IPS-20b (cell line): ENCODE measurements at regions not wholly inside any gene's neighbourhood (a gene's known extent, or its start where the extent isn't known, plus 50 kb on each side); places are given as distances from the start of the nearest gene placed in this dataset.

Experiments used
- H3K27ac ChIP-seq: one replicate; pipeline ENCODE4 v1.5.1; 2013; ENCODE audit warnings: low read length
- H3K27me3 ChIP-seq: 2 replicates; pipeline ENCODE4 v1.6.1; 2013; ENCODE audit warnings: mild to moderate bottlenecking, low read length, inconsistent platforms; ENCODE audit not compliant: insufficient read depth
- H3K36me3 ChIP-seq: 2 replicates; pipeline ENCODE4 v1.6.1; 2013; ENCODE audit warnings: low read depth, mild to moderate bottlenecking, inconsistent platforms, low read length, moderate library complexity; ENCODE audit not compliant: insufficient read depth
- H3K4me1 ChIP-seq: 2 replicates; pipeline ENCODE4 v1.6.1; 2013; ENCODE audit warnings: mild to moderate bottlenecking, control low read depth, inconsistent platforms, low read length, moderate library complexity; ENCODE audit not compliant: insufficient read depth
- H3K4me3 ChIP-seq: 2 replicates; pipeline ENCODE4 v1.5.1; 2013; ENCODE audit warnings: mild to moderate bottlenecking, low read length, inconsistent platforms
- H3K9ac ChIP-seq: 2 replicates; pipeline ENCODE4 v1.6.1; 2013; ENCODE audit warnings: low read depth, mild to moderate bottlenecking, inconsistent platforms, low read length, moderate library complexity
- H3K9me3 ChIP-seq: 2 replicates; pipeline ENCODE4 v1.6.1; 2013; ENCODE audit warnings: mild to moderate bottlenecking, low read depth, low read length, inconsistent platforms; ENCODE audit not compliant: insufficient read depth

DNA sequence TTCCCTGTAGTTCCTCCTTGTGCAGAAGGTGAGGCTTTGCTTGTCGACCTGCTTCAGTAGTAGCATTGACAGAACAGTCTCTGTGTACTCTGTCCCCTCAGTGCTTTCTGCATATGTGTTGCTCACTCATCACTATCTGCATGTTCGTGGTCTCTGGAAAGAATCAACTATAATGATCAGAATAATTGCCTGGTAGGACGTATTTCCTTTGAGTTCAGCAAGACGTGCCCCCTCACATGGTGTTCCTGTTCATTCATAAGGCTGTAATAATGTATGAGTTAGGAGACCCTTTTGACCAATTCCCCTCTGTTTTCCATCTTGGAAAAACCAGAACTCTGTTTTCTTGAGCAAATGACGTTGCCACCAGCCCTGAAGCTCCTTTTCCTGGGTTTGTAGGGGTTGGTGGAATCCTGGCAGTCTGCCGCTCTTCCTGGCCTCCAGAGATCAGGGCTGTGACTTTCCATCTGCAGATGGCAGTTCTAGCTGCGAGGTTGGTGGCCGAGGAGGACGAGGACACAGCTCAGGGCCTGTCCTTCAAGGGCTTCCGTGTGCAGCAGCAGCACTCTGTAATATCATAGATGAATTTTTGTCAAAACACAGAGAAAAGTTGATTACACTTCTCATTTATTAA, 61.9 kb downstream of the EXOSC2 start:
- no peak overlapping the region for H3K4me3 ChIP-seq
- H3K27me3 ChIP-seq, result no peaks in the 10 kb centered on the region
- no peaks in the 10 kb centered on the region for H3K36me3 ChIP-seq
- H3K9ac ChIP-seq, result no peak overlapping the region
- no peaks in the 10 kb centered on the region for H3K9me3 ChIP-seq
- H3K27ac ChIP-seq, result no peak overlapping the region
- peaks cover 19% of the 10 kb centered on the region for H3K4me1 ChIP-seq

DNA sequence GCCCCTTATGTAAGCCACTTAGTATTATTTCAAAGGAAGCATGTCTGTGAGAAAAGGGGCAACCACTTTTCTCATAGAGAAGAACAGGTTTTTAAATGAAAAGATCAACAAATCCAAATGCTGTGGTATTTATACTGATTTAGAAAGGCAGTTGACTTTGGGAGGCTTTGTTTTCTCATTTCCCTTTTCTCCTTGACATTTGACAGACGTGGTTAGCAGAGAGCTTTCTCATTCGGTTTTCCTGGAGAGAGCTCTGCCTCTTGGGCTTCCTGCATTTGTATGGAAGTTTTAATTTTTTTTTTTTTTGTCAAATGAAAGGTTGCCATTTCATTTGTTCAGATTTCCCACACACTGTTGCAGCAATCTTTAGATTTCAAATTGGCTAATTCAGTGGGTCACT, 62.5 kb downstream of the EXOSC2 start:
- no peaks in the 10 kb centered on the region for H3K36me3 ChIP-seq
- no peaks in the 10 kb centered on the region for H3K9me3 ChIP-seq
- no peak overlapping the region for H3K4me3 ChIP-seq
- H3K4me1 ChIP-seq, result peaks cover 19% of the 10 kb centered on the region
- H3K9ac ChIP-seq, result no peak overlapping the region
- H3K27me3 ChIP-seq, result no peaks in the 10 kb centered on the region
- H3K27ac ChIP-seq, result no peak overlapping the region

DNA sequence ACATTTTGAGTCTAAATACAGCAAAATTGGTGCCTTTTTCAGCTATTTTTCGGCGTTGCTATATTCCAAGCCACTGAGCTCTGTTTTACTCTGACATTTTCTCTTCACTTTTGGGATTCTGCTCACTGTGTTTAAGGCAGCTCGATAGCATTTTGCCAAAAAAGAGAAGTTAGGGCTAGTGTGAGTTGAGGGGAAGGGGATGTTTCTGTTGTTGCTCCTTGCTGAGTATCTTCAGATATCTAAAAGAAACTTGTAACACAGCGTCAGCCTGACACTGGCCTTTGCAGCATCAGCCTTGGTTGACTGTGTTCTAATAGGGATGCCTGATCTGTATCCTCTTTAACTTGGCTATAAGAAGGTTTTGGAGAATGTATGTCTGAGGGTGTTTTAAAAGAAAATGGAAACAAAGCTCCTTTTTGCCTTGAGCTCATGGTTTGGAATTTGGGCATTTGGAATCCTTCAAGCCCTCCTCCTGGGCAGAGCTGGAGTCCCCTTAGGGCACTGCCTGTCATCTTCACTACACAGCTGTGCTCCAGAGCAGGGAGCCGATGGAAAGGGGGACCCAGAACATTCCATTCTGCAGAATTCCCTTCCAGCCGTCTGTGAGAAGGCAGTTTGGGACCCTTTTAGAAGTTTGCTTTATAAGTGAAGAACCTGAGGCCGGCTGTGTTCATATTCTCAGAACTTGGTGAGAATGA, 63.0 kb downstream of the EXOSC2 start:
- H3K4me1 ChIP-seq, result peaks cover 19% of the 10 kb centered on the region
- H3K27me3 ChIP-seq, result no peaks in the 10 kb centered on the region
- H3K9ac ChIP-seq, result no peak overlapping the region
- H3K4me3 ChIP-seq, result no peak overlapping the region
- no peaks in the 10 kb centered on the region for H3K36me3 ChIP-seq
- H3K27ac ChIP-seq, result no peak overlapping the region
- H3K9me3 ChIP-seq, result no peaks in the 10 kb centered on the region

DNA sequence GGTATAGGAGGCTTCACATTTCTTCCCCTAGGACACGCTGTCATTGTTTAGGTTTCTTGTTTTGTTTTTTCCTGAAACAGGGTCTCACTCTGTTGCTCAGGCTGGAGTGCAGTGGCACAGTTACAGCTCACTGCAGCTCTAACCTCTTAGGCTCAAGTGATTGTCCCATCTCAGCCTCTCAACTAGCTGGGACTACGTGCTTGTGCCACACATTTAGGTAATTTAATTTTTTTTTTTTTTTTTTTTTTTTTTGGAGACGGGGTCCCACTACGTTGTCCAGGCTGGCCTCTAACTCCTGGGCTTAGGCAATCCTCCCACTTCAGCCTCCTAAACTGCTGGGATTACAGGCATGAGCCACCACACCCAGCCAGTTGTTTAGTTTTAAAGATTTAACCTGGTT, 66.2 kb downstream of the EXOSC2 start:
- H3K4me1 ChIP-seq, result peaks cover 25% of the 10 kb centered on the region
- no peak overlapping the region for H3K27ac ChIP-seq
- H3K9me3 ChIP-seq, result no peaks in the 10 kb centered on the region
- H3K27me3 ChIP-seq, result no peaks in the 10 kb centered on the region
- no peak overlapping the region for H3K9ac ChIP-seq
- no peaks in the 10 kb centered on the region for H3K36me3 ChIP-seq
- no peak overlapping the region for H3K4me3 ChIP-seq

DNA sequence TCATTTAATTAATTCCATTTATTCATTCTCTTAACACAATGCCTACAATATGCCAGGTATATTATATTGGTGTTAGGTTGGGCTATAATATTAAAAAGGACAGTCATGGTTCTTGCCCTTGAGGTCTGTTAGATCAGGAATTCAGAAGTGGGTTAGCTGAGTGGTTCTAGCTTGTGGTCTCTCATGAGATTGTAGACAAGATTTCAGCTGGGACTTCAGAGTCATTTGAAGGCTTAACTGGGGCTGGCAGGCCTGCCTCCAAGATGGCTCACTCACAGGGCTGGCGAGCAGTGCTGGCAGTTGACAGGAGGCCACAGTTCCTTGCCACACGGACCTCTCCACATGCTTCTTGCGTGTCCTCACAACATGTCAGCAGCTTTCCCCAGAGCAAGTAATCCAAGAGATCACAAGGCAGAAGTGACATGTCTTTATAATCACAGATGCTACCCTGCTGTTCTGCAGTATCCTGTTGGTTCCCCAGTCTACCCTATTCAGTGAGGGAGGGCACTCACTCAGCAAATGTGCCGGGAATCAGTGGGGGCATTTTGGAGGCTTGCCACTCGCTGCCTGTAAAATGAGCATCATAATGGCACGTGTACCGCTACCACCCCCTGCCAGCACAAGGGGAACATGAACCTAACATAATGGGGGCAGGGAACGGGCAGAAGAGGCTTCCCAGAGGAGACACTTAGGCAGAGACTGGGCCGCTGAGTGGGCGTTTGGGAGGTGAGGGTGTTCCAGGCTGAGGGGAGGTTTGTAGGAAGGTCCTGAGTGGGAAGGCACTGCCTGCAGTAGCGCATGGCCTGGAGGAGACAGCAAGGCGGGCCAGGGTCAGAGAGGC, 70.0 kb downstream of the EXOSC2 start:
- Histone ChIP-seq H3K9ac (no peak overlapping the region), H3K9me3 (no peaks in the 10 kb centered on the region), H3K27me3 (no peaks in the 10 kb centered on the region), H3K4me1 (peaks cover 18% of the 10 kb centered on the region), H3K36me3 (no peaks in the 10 kb centered on the region), H3K27ac (no peak overlapping the region), H3K4me3 (no peak overlapping the region)

DNA sequence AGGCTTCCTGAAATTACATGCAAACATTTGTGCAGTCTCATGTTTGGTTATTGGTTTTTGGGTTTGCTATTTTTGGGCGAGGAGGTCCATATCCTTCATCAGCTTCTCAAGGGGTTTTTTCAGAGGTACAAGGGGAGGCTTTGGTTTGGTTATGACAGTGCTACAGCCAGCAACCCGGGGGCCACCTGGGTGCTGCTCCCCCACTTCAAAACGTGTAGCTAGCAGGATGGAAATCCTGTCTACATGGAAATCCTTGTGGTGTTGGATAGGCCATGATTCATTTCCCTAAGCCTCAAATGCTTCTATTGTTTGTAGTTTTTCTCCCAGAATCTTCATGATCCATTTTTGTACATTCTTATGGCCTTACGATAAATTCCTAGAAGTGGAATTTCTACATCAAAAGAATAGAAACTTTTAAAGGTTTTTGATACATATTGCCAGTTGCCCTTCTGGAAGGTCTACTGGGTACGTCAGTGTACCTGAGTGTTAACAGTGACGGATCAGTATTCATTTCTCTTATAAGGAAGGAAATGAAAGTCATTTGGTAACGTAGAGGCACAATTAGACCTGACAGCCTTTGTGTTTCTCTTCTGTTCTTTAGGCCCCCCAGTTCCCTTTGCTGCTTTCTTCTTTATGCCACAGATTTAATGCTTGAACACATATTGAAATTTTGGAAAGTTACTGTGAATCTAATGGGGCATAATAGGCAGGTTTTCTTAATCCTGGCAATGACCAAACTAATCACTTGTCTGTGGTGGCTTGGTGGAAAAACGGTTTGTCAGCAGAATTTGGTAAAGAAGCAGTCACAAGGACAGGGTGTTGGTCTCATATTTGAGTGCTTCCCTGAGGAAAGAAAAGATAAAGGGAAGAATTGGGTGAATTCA, 69.7 kb upstream of the ABL1 start:
- Histone ChIP-seq H3K4me3 (no peak overlapping the region), H3K27me3 (no peaks in the 10 kb centered on the region), H3K9ac (no peak overlapping the region), H3K36me3 (no peaks in the 10 kb centered on the region), H3K9me3 (no peaks in the 10 kb centered on the region), H3K27ac (no peak overlapping the region), H3K4me1 (peaks cover 20% of the 10 kb centered on the region)

DNA sequence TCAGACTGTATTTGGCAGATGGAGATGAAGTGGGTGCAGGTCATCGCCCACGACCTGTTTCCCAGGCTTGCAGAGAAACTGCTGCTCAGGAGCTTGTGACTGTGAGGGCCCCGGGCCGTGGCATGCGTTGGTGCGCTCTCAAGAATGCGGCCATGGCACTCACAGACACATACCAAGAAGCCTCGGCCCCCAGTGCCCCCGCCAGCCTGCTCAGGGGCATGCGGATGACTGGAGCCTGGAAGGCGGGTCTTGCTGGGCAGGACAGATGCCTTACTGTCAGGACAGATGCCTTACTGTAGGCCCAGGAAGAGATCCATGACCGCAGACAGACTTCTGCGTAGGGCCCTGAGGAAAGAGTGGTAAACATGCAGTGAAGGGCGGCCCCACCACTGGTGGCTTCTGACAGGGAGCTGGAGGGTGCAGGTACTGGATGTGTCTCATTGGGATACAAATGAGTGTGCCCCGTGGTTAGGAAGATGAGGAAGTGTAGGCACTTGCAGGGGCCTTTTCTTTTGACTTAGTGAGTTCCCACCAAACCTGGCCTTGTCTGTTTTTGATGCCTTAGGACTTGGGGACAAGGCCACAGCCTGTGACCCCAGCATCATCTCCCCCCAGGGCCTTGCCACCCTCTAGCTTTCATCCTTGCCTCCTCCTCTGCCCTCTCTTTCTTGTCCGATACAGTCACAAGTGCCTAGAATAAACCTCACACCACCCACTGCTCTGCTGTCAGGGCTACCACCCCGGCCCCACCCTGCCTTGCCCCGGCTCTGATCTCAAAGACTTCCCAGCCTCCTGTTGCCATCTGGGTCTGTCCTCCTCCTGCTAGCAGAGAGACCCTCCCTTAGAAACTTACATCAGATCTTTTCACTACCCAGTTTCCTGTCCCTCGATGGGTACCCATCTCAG, 68.8 kb upstream of the ABL1 start:
- H3K4me1 ChIP-seq, result peaks cover 20% of the 10 kb centered on the region
- H3K36me3 ChIP-seq, result no peaks in the 10 kb centered on the region
- H3K27ac ChIP-seq, result no peak overlapping the region
- H3K9me3 ChIP-seq, result no peaks in the 10 kb centered on the region
- H3K27me3 ChIP-seq, result no peaks in the 10 kb centered on the region
- no peak overlapping the region for H3K4me3 ChIP-seq
- no peak overlapping the region for H3K9ac ChIP-seq

DNA sequence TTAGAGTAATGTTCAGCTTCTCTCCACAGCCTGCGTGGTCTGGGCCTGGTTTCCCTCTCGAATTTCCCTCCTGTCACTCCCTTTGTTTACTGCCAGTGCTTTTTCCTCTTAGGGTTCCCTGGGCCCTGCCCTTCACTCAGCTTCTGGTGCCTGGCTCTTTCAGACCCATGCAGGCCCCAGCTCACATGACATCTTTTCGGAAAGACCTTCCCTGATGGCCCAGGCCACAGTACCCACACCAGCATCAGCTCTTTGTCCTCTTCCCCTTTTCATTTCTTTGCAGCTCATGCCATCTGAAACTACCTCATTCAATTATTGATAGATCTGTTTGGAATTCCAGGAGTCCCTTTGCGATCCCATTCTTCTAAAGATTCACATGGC, 68.1 kb upstream of the ABL1 start:
- no peak overlapping the region for H3K27ac ChIP-seq
- H3K4me1 ChIP-seq, result peaks cover 20% of the 10 kb centered on the region
- H3K27me3 ChIP-seq, result no peaks in the 10 kb centered on the region
- H3K4me3 ChIP-seq, result no peak overlapping the region
- no peak overlapping the region for H3K9ac ChIP-seq
- no peaks in the 10 kb centered on the region for H3K36me3 ChIP-seq
- no peaks in the 10 kb centered on the region for H3K9me3 ChIP-seq

DNA sequence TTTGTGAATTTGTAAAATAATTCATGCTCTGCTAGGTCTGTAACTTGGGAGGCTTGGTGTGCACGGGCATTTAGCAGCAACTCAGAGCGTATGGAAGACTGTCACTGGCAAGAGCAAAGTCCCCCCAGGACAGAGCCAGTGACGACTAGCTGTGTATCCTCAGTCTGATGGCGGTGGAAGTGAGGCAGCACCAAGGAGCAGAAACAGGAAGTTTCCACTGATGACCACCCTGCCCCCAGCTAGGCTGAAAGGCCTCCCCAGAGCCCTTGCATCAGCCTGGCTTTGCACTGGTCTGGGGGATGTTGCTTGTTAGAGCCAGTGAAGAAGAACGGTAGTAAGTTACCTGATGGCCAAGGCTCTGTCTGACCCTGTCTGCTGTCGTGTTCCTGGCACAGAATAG, 66.8 kb upstream of the ABL1 start:
- peak overlapping the region; percentile 25 for H3K27ac ChIP-seq
- no peaks in the 10 kb centered on the region for H3K9me3 ChIP-seq
- no peak overlapping the region for H3K4me3 ChIP-seq
- no peaks in the 10 kb centered on the region for H3K27me3 ChIP-seq
- H3K36me3 ChIP-seq, result no peaks in the 10 kb centered on the region
- H3K9ac ChIP-seq, result peak overlapping the region; percentile 52; the same call in 1 of the 2 replicates
- peaks cover 19% of the 10 kb centered on the region for H3K4me1 ChIP-seq

DNA sequence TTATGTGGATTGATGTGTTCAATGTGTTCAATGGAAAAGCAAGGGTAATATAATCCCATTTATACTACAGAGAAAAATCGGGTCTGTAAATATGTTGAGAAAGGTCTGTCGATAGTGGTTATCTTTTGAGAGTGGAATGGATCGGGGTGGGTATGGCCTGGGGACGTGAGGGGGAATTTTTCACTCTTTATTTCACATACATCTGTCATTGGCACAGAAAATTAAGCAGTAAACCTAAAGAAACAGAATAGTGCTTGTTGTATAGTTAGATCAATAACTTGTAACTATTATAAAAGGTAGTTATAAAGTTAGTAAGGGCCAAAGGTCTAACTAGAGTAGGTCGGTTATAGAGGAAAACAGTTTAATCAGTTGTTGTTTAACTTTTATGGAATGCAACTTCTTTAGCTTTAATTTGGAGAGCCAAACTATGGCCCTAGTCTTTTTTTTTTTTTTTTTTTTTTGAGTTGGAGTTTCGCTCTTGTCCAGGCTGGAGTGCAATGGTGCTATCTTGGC, 66.1 kb upstream of the ABL1 start:
- peak overlapping the region; percentile 52; the same call in 1 of the 2 replicates for H3K9ac ChIP-seq
- peak overlapping the region; percentile 25 for H3K27ac ChIP-seq

More for the DNA sequence above, 66.1 kb upstream of the ABL1 start:
- H3K9me3 ChIP-seq, result no peaks in the 10 kb centered on the region
- no peak overlapping the region for H3K4me3 ChIP-seq
- no peaks in the 10 kb centered on the region for H3K36me3 ChIP-seq
- H3K4me1 ChIP-seq, result peaks cover 14% of the 10 kb centered on the region
- no peaks in the 10 kb centered on the region for H3K27me3 ChIP-seq
